PFSK-1 (cell line): ENCODE measurements at regions not wholly inside any gene's neighbourhood (a gene's known extent, or its start where the extent isn't known, plus 50 kb on each side); places are given as distances from the start of the nearest gene placed in this dataset.

Experiments
- FOXP2 ChIP-seq: optimal IDR thresholded peaks from 2 replicates; pipeline ENCODE3; 2011; ENCODE audit warnings: borderline replicate concordance, control low read depth, inconsistent platforms; ENCODE audit not compliant: insufficient read depth; ENCODE audit errors: extremely low read length, extremely low read depth
- POLR2AphosphoS5 ChIP-seq: IDR thresholded peaks from 2 replicates; pipeline ENCODE4 v1.6.1; 2012; ENCODE audit warnings: low read depth, mild to moderate bottlenecking, control low read depth, low read length, moderate library complexity

DNA sequence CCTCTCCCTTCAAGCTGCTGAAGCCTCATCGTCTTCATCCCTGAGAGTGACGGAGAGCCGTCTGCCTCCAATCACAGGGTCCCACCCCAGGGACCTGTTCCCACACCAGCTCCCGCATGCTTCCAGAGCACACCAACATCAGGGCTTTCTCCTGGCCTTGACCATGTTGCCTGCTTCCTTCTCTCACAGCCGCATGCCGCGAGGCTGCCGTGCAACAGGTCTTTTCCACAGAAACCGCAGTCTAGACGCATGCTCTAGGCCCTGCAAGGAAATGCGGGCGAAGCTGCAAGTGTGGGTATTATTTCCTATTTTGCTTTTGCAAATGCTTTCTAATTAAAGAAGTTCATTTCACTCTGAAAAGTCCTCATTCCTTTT lies 277.8 kb downstream of the EIPR1 start:
- TF ChIP-seq FOXP2 (no peak), POLR2AphosphoS5 (no peak)
